Ishikawa (cell line): ENCODE measurements at regions not wholly inside any gene's neighbourhood (a gene's known extent, or its start where the extent isn't known, plus 50 kb on each side); places are given as distances from the start of the nearest gene placed in this dataset.
A peak's percentile ranks its signal among the peaks of the same experiment; 100 is the strongest.

Source experiments
- CEBPB ChIP-seq: IDR thresholded peaks from 2 replicates; pipeline ENCODE4 v1.6.1; 2012
- EGR1 ChIP-seq: IDR thresholded peaks from 2 replicates; pipeline ENCODE4 v1.6.1; 2012
- EP300 ChIP-seq: IDR thresholded peaks from 2 replicates; pipeline ENCODE4 v1.6.1; 2012; ENCODE audit warnings: borderline replicate concordance
- MAX ChIP-seq: IDR thresholded peaks from 2 replicates; pipeline ENCODE4 v1.6.1; 2012
- NFIC ChIP-seq: IDR thresholded peaks from 2 replicates; pipeline ENCODE4 v1.6.1; 2012
- RAD21 ChIP-seq: IDR thresholded peaks from 2 replicates; pipeline ENCODE4 v1.6.1; 2012; ENCODE audit warnings: low read depth
- TAF1 ChIP-seq: IDR thresholded peaks from 2 replicates; pipeline ENCODE4 v1.6.1; 2012; ENCODE audit warnings: low read depth, mild to moderate bottlenecking
- TCF12 ChIP-seq: IDR thresholded peaks from 2 replicates; pipeline ENCODE4 v1.6.1; 2012; ENCODE audit warnings: low read depth
- TEAD4 ChIP-seq: IDR thresholded peaks from 2 replicates; pipeline ENCODE4 v1.6.1; 2012
- USF1 ChIP-seq: IDR thresholded peaks from 2 replicates; pipeline ENCODE4 v1.6.1; 2012
- YY1 ChIP-seq: IDR thresholded peaks from 2 replicates; pipeline ENCODE4 v1.6.1; 2012; ENCODE audit warnings: low read depth
- ZBTB7A ChIP-seq: IDR thresholded peaks from 2 replicates; pipeline ENCODE4 v1.6.1; 2012; ENCODE audit warnings: low read depth
- TF ChIP-seq, protein P1 (sequence below): IDR thresholded peaks from 2 replicates; pipeline ENCODE4 v1.6.1; 2012; ENCODE audit warnings: low read depth, mild to moderate bottlenecking

GRCh38 chr3:177610686-177611633 is 413.7 kb upstream of the TBL1XR1 start:
- TF ChIP-seq TCF12 (peak; percentile 75; the same call in 1 of the 2 replicates), CEBPB (no peak), NFIC (peak; percentile 95), EP300 (peak; percentile 57; the same call in 1 of the 2 replicates), USF1 (no peak), MAX (peak; percentile 30; the same call in 1 of the 2 replicates), EGR1 (no peak), TEAD4 (peak; percentile 36), TAF1 (no peak), YY1 (0 out of 2 replicates have a peak, but pooled peaks have one; percentile 15), RAD21 (peak; percentile 21; the same call in 1 of the 2 replicates), ZBTB7A (no peak)
- TF ChIP-seq, protein P1, sequence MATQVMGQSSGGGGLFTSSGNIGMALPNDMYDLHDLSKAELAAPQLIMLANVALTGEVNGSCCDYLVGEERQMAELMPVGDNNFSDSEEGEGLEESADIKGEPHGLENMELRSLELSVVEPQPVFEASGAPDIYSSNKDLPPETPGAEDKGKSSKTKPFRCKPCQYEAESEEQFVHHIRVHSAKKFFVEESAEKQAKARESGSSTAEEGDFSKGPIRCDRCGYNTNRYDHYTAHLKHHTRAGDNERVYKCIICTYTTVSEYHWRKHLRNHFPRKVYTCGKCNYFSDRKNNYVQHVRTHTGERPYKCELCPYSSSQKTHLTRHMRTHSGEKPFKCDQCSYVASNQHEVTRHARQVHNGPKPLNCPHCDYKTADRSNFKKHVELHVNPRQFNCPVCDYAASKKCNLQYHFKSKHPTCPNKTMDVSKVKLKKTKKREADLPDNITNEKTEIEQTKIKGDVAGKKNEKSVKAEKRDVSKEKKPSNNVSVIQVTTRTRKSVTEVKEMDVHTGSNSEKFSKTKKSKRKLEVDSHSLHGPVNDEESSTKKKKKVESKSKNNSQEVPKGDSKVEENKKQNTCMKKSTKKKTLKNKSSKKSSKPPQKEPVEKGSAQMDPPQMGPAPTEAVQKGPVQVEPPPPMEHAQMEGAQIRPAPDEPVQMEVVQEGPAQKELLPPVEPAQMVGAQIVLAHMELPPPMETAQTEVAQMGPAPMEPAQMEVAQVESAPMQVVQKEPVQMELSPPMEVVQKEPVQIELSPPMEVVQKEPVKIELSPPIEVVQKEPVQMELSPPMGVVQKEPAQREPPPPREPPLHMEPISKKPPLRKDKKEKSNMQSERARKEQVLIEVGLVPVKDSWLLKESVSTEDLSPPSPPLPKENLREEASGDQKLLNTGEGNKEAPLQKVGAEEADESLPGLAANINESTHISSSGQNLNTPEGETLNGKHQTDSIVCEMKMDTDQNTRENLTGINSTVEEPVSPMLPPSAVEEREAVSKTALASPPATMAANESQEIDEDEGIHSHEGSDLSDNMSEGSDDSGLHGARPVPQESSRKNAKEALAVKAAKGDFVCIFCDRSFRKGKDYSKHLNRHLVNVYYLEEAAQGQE: no peak
